NCI-H69 (cell line): ENCODE measurements at regions not wholly inside any gene's neighbourhood (a gene's known extent, or its start where the extent isn't known, plus 50 kb on each side); places are given as distances from the start of the nearest gene placed in this dataset.
"Not testable (repeated sequence)": the region's sequence is repeated elsewhere in the genome, so short reads cannot be mapped to it uniquely, and the experiment has no call there.

Source experiments
- DNase-seq: peaks from one replicate; lab custom pipeline; 2025; lab: John Stamatoyannopoulos, UW

DNA sequence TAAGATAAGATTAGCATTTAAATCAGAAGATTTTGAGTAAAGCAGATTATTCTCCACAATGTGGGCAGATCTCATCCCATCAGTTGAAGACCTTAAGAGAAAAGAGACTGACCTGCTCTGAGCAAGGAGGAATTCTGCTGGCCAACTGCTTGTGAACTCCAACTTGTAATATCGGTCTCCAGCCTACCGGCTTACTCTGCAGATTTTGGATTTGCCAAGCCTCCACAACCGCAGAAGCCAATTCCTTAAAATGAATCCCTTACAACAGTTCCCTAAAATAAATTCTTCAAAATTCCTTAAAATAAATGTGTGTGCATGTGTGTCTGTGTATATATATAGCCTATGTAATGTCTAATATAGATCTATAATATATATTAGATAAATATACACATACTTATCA is 107.4 kb upstream of the KLF13 start:
- no peak for DNase-seq

DNA sequence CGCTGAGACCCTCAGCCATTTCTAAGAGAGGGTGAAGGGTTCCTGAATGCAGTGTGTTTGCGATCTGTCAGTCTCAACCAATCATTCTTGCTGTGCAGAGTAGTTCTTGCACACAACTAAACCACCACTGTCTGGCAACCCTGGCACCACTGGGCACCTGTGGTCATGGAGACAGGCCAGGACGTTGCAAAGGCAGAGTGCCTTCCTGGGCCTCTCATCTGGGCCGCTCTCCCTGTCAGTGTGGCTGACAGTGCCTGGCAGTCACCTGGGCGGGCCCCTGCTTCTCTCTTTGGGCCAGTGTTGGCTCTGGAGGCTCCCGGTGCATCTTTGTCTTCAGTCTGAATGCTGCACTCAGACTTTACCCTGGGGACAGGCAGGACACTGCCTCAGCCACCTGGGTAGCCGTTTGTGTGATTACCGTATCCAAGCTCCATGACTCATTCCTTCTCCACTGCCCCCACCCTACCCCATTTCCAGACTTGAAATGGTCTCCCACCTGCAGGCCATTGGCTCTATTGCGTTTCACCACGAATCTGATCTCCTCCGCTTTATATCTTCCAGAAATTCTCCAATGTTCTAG is 104.6 kb upstream of the KLF13 start:
- DNase-seq = peak; percentile 96

GRCh38 chr15:31222773-31223341 is 103.8 kb upstream of the KLF13 start:
- DNase-seq = peak; percentile 98

DNA sequence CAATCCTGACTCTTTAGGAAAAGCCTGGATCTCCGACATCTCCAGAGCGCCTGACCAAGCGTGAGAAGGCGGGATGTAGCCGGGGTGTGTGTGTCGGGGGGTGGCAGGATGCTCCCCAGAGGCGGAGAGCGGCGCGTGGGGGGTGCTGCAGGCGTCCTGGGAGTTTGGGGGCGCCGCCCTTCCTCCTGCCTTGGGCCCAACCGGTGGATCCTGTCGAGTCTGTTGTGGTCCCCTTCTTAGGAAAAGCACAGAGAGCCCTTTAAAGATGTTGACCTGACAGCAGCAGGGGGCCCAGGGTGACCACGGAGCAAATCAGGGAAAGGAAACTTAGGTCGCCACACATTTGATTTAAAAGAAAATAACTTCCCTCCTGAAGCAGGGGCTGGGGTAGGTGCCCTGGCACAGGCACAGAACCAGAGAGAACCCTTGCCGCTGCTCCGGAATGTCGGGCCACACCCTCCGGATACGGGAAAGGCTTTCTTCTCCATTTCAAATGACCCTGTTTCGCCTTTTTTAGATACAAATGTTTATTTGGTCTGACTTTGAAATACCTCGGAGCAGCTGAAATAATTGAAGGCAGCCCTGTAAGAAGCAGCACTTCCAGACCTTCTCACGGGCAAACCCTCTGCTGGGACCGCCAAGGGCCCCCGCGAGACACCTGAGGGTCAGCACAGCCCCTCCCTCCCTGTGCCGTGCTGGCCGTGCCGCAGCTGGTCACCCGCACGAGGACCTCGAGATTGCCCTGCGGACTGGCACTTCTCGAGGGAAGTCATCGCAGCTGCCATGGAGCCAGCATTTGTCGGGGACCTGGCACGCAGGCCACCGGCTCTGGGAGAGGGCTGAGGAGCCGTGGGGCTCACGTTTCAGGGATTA is 102.9 kb upstream of the KLF13 start:
- no peak for DNase-seq

DNA sequence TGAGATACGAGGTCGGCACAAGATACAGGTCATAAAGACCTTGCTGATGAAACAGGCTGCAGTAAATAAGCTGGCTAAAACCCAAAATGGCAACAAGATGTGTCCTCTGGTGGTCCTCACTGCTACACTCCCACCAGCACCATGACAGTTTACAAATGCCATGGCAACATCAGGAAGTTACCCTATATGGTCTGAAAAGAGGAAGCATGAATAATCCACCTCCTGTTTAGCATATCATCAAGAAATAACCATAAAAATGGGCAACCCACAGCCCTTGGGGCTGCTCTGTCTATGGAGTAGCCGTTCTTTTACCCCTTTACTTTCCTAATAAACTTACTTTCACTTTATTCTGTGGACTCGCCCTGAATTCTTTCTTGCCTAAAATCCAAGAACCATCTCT is 102.0 kb upstream of the KLF13 start:
- DNase-seq = not testable (repeated sequence)

- no peak for DNase-seq
Measured at GRCh38 chr15:31225356-31225955, 101.2 kb upstream of the KLF13 start.

GRCh38 chr15:31226021-31226420 is 100.6 kb upstream of the KLF13 start:
- DNase-seq = no peak

GRCh38 chr15:31227235-31227634 is 99.4 kb upstream of the KLF13 start:
- no peak for DNase-seq

GRCh38 chr15:31228011-31228484 is 98.6 kb upstream of the KLF13 start:
- DNase-seq = no peak

DNA sequence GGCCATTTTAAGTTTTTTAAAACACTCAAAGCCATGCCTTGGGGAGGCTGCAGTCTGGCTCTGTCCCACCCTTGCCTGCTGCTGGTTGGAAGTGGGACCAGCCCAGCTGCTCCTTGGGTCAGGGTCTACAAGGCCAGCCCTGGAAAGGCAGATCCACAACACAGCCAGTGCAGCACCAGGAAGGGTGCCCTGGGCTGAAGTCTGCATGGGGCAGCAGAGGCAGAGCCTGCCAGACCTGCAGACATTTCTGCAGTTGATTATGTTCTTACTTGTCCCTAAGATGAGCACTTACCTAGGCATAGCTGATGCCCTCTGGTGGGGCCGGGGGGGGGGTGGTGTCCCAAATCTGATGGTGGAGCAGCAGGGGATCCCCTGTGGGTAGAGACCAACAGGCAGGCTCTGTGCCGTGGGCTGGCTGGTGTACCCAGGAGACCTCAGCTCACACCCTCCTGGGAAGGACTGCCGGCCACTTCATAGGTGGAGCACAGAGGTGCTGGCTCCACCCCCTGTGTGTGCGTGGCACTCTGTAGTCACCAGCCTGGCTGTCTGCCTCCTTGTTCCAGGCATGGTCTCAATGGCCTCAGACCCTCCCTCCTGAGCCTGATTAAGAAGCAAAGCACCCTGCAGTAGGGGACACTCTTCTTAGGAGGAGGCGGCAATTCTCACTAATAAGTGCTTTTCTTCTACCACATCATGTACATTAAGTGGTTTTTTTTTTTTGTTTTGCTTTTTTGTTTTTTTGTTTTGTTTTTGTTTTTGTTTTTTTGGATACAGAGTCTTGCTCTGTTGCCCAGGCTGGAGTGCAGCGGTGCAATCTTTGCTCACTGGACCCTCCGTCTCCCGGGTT is 97.4 kb upstream of the KLF13 start:
- peak; percentile 89 for DNase-seq

- peak; percentile 67 for DNase-seq
Measured at GRCh38 chr15:31230630-31231485, 95.8 kb upstream of the KLF13 start.

- DNase-seq = no peak
Measured at GRCh38 chr15:31234815-31235214, 91.8 kb upstream of the KLF13 start.

DNA sequence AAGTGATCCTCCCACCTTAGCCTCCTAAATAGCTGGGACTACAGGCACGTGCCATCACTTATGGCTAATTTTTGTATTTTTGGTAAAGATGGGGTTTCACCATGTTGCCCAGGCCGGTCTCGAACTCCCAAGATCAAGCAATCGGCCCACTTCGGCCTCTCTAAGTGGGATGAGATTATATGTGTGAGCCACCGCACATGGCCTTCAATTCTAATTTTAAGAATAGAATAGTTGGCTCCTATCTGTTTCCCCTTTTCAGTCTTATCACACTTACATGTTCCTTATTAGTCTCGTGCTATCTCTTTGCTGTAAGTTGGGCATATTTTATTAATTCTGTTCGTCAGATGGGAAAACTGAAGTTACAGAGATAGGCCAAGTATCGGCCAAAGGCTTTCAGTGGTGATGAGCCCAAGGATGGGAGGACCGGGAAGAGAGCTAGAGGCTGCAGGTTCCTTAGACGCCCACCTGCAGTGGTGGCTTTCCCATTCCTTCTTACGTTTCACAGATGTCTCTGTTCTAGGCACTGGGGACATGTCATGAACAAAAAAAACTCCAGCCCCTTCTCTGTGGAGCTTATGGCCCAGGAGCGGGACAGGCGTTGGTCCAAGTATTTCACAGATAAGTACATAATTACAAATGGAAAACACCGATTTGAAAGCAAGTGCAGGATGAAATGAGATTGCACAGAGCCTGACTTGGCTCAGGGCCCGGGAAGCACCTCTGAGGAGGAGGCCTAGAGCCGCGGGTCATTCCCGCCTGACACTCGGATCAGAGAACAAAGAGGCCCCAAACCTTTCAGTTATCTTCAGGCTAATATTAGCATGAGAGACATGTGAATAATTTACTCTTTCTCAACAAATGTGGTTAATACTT is 91.1 kb upstream of the KLF13 start:
- peak; percentile 98 for DNase-seq

DNA sequence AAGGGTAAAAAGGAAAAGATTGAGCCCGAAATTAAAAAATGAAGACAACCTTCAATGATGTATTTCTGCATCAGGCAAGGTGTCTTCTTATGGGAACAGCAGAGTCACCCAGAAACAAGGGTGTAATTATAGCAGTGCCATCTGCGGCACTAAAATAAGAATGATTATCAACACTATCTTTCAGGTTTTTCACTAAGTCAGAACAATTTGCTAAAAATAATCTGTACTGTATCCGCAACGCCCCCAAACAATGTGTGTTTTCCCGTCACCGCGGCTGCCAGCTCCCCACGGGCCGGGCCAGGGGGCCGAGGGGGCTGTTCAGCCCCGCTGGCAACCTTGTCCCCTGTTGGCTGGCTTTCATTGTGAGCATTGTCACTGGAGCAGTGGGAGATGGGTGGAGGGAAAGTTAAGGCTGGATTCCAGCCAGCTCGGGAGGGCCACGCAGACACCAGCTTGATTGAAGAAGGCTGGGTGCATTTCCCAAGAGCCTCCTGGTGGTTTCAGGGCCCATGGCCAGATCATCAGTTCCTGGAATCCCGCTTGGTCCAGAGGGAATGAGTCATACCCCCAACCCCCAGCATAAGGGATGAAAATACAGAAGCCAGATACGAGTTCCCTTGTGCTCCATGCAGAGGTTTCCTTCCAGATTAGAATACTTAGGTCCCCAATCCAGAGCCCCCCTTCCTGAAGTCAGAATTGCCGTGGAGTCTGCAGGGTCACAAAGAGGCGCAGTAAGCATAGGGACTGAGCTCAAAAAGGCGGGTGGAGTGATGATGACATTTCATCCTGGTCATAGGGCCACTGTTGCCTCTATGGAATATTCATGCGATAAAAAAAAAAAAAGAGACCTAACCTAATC is 90.2 kb upstream of the KLF13 start:
- peak; percentile 99 for DNase-seq

- peak; percentile 71 for DNase-seq
Measured at GRCh38 chr15:31237043-31237324, 89.7 kb upstream of the KLF13 start.

DNA sequence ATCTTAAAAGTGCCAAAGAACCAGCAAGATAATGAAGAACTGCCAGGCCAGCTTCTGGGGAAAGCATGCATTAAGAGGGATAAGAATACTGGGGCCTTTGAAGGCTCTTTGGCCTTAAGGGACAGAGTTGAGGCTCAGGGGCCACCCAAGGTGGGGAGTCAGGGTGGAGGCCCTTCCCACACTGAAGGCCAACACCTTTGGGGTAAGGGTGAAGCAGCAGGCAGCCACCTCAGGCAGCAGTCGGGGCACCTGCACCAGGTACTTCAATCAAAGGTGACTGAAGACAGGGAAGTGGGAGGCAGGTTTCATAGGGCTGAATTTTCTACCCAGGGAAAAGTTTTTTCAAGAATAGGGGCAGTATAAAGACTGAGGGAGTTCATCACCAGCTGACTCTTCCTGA is 87.7 kb upstream of the KLF13 start:
- DNase-seq = no peak

DNA sequence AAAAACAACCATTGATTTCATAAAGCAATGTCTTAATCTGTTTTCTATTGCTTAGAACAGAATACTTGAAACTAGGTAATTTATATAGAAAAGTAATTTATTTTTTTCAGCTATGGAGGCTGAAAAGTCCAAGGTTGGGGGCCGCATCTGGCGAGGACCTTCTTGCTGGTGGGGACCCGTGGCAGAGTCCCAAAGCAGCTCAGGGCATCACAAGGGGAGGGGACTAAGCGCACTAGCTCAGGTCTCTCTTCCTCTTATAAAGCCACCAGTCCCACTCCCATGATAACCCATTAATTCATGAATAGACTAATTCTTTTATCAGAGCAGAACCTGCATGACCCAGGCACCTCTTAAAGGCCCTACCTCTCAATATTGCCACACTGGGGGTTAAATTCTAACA is 87.2 kb upstream of the KLF13 start:
- DNase-seq = no peak

DNA sequence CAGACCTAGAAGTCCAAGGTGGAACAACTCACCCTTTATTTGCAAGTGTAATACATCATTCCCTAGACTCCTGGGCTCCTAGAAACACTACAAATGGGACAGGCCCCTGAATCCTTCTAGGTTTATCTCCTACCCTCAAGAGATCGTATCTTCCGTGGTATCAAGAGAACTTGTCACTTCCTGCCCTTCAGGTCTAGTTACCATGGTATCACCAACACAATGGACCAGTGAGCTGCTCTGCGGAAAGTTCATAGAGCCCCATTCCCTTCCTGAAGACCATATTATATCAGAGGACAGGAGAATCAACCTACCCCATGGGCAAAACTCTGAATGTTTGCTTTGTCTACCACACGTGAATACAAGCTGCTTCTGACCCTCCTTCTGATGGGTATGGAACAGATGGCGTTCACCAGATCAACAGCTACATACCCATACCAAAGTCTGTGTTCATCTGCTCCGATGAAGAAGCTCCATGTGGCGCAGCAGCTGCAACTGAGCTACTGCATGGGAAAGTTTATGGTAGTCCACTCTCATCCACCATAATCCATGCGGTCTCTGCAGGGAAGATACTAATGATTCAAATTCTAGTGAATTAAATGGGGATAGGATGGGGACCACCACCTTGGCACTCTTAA is 84.6 kb upstream of the KLF13 start:
- no peak for DNase-seq

DNA sequence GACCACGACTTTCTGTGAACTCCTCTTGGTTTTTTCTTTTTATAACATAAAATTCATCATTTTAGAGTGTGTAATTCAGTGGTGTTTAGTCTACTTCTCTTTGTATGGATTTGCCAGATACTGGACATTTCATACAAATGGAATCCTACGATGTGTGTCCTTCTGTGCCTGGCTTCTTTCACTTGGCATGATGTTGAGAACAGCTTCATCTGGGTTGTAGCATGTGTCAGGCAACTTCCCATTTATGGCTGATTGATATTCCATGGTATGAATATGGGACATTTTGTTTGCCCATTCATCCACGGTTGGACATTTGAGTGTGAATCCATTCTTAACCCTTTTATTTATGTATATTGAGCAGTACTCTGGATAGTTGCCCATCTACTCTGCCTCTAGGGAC is 82.7 kb upstream of the KLF13 start:
- no peak for DNase-seq
